UCSD-AML1 (cell line): ENCODE measurements at regions not wholly inside any gene's neighbourhood (a gene's known extent, or its start where the extent isn't known, plus 50 kb on each side); places are given as distances from the start of the nearest gene placed in this dataset.
"Not testable (repeated sequence)": the region's sequence is repeated elsewhere in the genome, so short reads cannot be mapped to it uniquely, and the experiment has no call there.

Experiments used
- DNase-seq: peaks from one replicate; lab custom pipeline; 2025; ENCODE audit not compliant: unreplicated experiment; lab: John Stamatoyannopoulos, UW

DNA sequence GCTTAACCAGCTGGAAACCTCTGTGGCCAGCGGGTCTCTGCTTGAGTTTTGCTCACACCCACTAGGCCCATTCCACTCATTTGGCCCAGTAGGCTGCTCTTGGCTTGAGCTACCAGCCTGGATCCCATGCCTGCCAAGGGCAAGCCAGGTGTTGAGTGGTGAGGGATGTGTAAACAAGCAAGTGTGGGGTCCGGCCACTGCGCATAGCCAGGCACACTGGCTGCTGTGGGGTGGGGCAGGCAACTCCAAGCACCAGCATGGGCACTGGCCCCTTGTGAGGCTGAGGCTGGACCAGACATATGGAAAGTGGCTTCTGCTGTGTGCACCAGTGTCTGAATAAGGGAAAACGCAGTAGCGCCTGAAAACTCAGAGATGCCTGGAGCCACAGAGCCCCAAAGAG, 732.7 kb downstream of the NR4A2 start:
- no peak for DNase-seq

GRCh38 chr2:155583674-155584195, 748.8 kb downstream of the NR4A2 start:
- DNase-seq, result no peak

- DNase-seq, result no peak
Measured at GRCh38 chr2:155574941-155575340, 757.6 kb downstream of the NR4A2 start.

GRCh38 chr2:155547571-155547970, 785.0 kb downstream of the NR4A2 start:
- no peak for DNase-seq

GRCh38 chr2:155546721-155547555, 785.6 kb downstream of the NR4A2 start:
- DNase-seq, result no peak

- DNase-seq, result not testable (repeated sequence)
Measured at GRCh38 chr2:155539028-155539427, 793.5 kb downstream of the NR4A2 start.

GRCh38 chr2:155528034-155528433, 804.5 kb downstream of the NR4A2 start:
- DNase-seq, result no peak

- no peak for DNase-seq
Measured at GRCh38 chr2:155525199-155525598, 807.3 kb downstream of the NR4A2 start.

DNA sequence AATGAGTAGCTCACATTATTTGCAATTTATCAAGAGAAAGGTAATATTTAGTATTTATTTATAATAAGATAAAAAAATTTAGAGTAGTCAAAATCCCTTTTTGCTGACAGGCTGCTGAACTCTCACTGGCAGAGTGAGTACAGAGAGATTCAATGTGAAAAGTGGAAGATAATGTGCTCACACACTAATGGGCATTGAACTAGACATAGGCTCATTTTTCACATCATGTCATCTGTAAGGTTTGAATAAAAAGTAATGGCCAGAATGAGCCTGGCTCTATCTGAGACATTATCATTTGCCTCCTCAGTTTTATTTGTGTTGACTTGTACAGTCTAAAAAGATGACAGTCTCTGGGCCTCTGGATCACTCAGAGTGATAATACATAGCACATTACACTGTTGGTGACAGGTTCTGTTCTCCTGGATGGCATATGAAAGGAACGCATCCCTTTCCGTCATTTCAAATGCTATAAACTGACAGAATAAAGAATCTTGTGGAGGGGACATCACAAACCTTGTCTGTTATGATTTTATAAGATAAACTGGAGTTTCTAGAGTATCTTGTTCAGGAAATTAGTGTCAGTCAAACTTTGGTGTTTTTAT, 812.9 kb downstream of the NR4A2 start:
- no peak for DNase-seq

DNA sequence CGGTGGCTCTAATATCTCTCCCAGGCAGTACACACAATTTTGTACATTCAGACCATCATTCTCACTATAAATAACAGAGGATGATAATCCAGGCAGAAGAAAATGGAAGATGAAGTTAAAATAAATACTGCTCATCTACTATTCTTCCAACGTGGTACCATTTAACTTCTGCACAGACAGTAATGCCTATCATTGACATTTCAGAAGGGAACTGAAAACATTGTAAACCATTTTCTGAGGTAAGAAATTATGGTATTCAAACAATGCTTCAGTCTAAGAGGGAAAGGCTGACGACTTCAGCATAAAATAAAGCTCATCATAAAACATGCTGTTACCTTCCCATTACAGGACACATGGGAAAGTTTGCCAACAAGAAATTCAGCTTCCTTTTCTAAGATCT, 814.4 kb downstream of the NR4A2 start:
- no peak for DNase-seq

- DNase-seq, result no peak
Measured at GRCh38 chr2:155517362-155517761, 815.2 kb downstream of the NR4A2 start.

DNA sequence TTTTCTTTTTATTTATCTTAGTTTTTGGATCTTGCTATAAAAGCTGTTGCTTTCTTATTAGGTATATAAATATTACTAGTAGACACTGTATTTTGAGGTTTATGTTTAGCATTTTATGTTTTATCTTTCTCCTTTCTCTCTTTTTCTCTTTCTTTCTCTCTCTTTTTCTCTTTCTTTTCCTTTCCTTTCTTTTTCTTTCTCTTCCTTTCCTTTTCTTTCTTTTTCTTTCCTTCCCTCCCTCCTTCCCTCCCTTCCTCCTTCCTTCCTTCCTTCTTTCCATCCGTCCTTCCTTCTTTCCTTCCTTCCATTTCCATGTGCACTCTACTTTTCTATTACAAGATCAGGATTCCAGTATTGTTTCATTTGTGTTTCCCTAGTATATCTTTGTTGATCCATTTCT, 814.8 kb downstream of the KCNJ3 start:
- no peak for DNase-seq

- DNase-seq, result no peak
Measured at GRCh38 chr2:155502766-155503165, 804.3 kb downstream of the KCNJ3 start.

DNA sequence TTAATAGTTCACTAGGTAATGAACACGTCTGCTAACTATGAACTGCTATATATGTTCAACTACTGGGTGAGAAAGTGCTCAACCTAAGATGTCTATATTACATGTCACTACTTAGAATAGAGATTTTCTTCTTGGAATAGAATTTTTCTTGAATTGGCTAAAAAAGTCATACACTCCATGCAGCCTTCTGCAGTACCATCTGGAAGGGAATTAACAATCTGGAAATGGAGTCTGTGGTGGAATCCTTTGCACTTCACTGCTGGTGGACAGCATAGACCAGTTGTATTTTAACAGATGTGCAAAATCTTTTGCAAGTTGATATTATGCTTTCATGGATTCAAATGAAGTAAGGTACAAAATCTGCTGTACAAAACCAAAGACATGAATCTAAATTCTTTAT, 799.6 kb downstream of the KCNJ3 start:
- no peak for DNase-seq

GRCh38 chr2:155494744-155495143, 796.2 kb downstream of the KCNJ3 start:
- DNase-seq, result no peak

GRCh38 chr2:155485141-155485842, 786.8 kb downstream of the KCNJ3 start:
- no peak for DNase-seq

- DNase-seq, result no peak
Measured at GRCh38 chr2:155481141-155481540, 782.6 kb downstream of the KCNJ3 start.

DNA sequence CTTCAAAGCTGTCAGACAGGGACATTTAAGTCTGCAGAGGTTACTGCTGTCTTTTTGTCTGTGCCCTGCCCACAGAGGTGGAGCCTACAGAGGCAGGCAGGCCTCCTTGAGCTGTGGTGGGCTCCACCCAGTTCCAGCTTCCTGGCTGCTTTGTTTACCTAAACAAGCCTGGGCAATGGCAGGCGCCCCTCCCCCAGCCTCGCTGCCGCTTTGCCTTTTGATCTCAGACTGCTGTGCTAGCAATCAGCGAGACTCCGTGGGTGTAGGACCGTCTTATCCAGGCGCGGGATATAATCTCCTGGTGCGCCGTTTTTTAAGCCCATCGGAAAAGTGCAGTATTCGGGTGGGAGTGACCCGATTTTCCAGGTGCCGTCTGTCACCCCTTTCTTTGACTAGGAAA, 773.5 kb downstream of the KCNJ3 start:
- DNase-seq, result not testable (repeated sequence)

DNA sequence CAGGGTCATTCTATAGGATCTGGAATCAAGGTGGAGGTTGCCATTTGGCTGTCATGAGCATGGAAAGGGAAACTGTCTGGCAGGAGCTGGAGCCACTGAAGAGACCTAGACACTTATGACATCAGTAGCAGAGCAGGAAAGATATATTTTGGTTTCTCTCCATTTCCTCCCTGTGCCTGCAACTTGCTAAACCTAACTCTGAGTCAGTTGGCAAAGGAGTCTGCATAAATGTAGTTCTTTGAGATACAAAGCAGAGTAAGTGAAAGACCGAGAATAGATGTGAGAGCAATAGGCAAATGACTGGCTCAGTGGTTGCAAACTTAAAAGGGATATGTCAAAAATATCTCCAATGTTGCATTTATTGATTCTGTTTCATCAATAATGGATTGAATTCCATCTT, 757.7 kb downstream of the KCNJ3 start:
- no peak for DNase-seq

DNA sequence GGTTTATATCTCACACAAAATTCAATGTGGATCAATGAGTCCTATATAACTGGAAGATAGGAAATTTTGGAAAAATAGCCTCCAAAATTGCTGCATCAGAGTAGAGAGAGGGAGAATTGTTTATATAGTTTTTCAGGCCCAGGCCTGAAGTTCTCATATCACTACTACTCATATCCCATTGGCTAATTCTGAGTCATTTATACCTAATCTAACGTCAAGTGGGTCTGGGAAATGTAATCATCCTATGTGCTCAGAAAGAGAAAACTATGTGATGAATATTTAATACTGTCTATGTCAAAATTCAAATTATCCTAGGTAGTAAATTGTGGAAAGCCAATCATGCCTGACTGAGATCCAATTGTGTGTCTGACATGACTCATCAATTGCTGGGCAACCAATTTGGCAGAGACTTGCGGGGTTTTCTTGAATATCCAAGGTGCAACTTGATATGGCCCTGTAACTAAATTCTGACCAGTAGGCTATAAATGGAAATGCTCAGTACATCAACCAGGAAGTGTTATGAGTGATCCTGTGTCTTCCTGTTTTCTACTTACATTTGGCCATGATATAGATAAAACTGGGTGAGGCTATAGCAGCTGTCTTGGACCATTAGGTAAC, 744.4 kb downstream of the KCNJ3 start:
- no peak for DNase-seq

- no peak for DNase-seq
Measured at GRCh38 chr2:155442088-155442487, 743.6 kb downstream of the KCNJ3 start.
